Activated T-helper 2 cell treated with anti-CD3 and anti-CD28 coated beads, Interferon-gamma antibody, Interleukin-2, Interleukin-4, amounts not matched to agents 10 μg/mL and 5 μg/mL and 100 μg/mL, durations not matched to agents 14 hours and 24 hours and 36 hours (primary cell): ENCODE measurements at regions not wholly inside any gene's neighbourhood (a gene's known extent, or its start where the extent isn't known, plus 50 kb on each side); places are given as distances from the start of the nearest gene placed in this dataset.

Source experiments
- DNase-seq: peaks from one replicate; pipeline ENCODE4 v3.0.0; 2021; ENCODE audit warnings: low spot score
- H3K27ac Mint-ChIP-seq: one replicate; pipeline ENCODE4 v1.8.0; 2021; ENCODE audit warnings: mixed read lengths
- H3K27me3 Mint-ChIP-seq: one replicate; pipeline ENCODE4 v1.8.0; 2021; ENCODE audit warnings: low read depth, mixed read lengths
- H3K36me3 Mint-ChIP-seq: one replicate; pipeline ENCODE4 v1.8.0; 2021; ENCODE audit warnings: low read depth, mixed read lengths
- H3K4me1 Mint-ChIP-seq: one replicate; pipeline ENCODE4 v1.8.0; 2021; ENCODE audit warnings: low read depth, mixed read lengths
- H3K4me3 Mint-ChIP-seq: one replicate; pipeline ENCODE4 v1.8.0; 2021; ENCODE audit warnings: low read depth, mild to moderate bottlenecking, moderate library complexity, mixed read lengths
- H3K9me3 Mint-ChIP-seq: one replicate; pipeline ENCODE4 v1.8.0; 2021; ENCODE audit warnings: mixed read lengths
- intact Hi-C: fragments of 100-400 bp; cut with micrococcal nuclease; formaldehyde crosslinking; loops from one replicate; pipeline ENCODE4 v1.15.1; 2023

DNA sequence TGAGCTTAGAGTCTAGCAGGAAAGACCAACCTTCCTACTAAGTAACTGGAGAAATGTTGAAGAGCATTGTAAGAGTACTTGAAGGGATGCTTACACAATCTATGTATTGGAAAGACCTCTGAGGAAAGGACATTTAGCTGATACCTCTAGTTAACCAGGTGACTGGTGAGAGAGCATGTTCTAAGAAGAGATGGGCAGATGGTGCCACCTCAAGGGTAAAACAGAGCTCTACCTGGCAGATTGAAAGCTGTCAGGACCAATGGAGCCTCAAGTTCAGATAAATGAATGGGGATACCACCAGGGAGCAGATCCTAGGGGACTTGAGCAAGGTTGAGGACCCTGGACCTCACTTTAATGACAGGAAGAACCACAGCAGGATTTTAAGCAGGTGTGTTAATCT lies 196.4 kb downstream of the QDPR start:
- no peaks in the 10 kb centered on the region for H3K4me1 Mint-ChIP-seq
- no peak overlapping the region for H3K4me3 Mint-ChIP-seq
- no peak for DNase-seq
- H3K9me3 Mint-ChIP-seq: no peaks in the 10 kb centered on the region
- intact Hi-C loops: no loop called here
- H3K27me3 Mint-ChIP-seq: peaks cover 10% of the 10 kb centered on the region
- H3K36me3 Mint-ChIP-seq: no peaks in the 10 kb centered on the region
- no peak overlapping the region for H3K27ac Mint-ChIP-seq

DNA sequence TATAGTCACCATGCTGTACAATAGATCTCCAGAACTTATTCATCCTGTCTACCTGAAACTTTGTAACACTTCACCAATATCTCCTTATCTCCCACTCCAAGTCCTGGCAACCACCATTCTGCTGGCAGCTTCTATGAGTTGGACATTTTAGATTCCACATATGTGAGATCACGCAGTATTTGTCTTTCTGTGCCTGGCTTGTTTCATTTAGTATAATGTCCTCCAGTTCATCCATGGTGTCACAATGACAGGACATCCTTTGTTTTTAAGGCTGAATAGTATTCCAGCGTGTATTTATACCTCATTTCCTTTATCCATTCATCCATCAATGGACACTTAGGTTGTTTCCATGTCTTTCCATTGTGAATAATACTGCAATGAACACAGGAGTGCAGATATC lies 198.7 kb downstream of the QDPR start:
- intact Hi-C loops: no loop called here
- no peaks in the 10 kb centered on the region for H3K36me3 Mint-ChIP-seq
- no peaks in the 10 kb centered on the region for H3K9me3 Mint-ChIP-seq
- no peaks in the 10 kb centered on the region for H3K4me1 Mint-ChIP-seq
- no peak overlapping the region for H3K27ac Mint-ChIP-seq
- no peak for DNase-seq
- H3K27me3 Mint-ChIP-seq: peaks cover 18% of the 10 kb centered on the region
- no peak overlapping the region for H3K4me3 Mint-ChIP-seq

DNA sequence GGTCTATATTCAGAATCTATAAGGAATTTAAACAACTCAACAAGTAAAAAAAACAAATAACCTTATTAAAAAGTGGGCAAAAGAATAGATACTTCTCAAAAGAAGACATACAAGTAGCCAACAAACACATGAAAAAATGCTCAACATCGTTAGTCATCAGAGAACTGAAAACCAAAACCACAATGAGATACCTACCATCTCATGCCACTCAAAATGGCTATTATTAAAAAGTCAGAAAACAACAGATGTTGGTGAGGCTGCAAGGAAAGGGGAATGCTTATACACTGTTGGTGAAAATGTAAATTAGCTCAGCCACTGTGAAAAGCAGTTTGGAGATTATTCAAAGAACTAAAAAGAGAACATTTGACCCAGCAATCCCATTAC lies 201.6 kb downstream of the QDPR start:
- Mint-ChIP-seq H3K9me3 (no peaks in the 10 kb centered on the region), H3K27ac (no peak overlapping the region), H3K4me1 (no peaks in the 10 kb centered on the region), H3K36me3 (no peaks in the 10 kb centered on the region), H3K27me3 (peaks cover 17% of the 10 kb centered on the region), H3K4me3 (no peak overlapping the region)
- intact Hi-C loops: no loop called here
- DNase-seq: no peak

GRCh38 chr4:17309567-17310268 lies 202.2 kb downstream of the QDPR start:
- intact Hi-C loops: no loop called here
- Mint-ChIP-seq H3K4me1 (no peaks in the 10 kb centered on the region), H3K36me3 (no peaks in the 10 kb centered on the region), H3K4me3 (no peak overlapping the region), H3K9me3 (no peaks in the 10 kb centered on the region), H3K27ac (no peak overlapping the region), H3K27me3 (peaks cover 17% of the 10 kb centered on the region)
- DNase-seq: no peak

DNA sequence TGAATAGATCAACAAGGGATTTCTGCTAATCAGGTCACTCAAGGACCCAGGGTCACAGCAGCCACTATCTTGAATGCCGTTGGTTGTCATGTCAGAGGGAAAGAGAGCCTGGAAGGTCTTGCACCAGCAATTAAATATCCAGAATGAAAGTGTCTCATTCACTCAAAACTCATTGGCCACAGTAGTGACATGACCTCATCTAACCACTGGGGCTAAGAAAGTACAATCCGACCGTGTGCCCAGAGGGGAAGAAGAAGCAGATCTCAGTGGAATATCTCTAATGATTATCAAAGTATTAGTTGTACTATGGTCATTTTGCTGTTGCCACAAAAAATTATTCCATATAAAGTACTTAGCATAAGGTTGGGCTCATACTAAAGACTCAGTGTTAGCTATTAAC lies 210.0 kb downstream of the QDPR start:
- H3K9me3 Mint-ChIP-seq: no peaks in the 10 kb centered on the region
- H3K27ac Mint-ChIP-seq: no peak overlapping the region
- H3K4me3 Mint-ChIP-seq: no peak overlapping the region
- DNase-seq: no peak
- no peaks in the 10 kb centered on the region for H3K36me3 Mint-ChIP-seq
- intact Hi-C loops: no loop called here
- no peaks in the 10 kb centered on the region for H3K4me1 Mint-ChIP-seq
- peaks cover 4% of the 10 kb centered on the region for H3K27me3 Mint-ChIP-seq

- H3K4me3 Mint-ChIP-seq: no peak overlapping the region
These were observed 210.6 kb downstream of the QDPR start for GRCh38 chr4:17301266-17301665.

GRCh38 chr4:17296921-17297890 lies 214.7 kb downstream of the QDPR start:
- Mint-ChIP-seq H3K9me3 (no peaks in the 10 kb centered on the region), H3K4me3 (no peak overlapping the region), H3K36me3 (no peaks in the 10 kb centered on the region), H3K4me1 (no peaks in the 10 kb centered on the region), H3K27me3 (peaks cover 4% of the 10 kb centered on the region), H3K27ac (no peak overlapping the region)
- intact Hi-C loops: no loop called here
- no peak for DNase-seq

More at GRCh38 chr4:17301266-17301665, 210.6 kb downstream of the QDPR start:
- peaks cover 4% of the 10 kb centered on the region for H3K27me3 Mint-ChIP-seq
- no peaks in the 10 kb centered on the region for H3K4me1 Mint-ChIP-seq
- no peak overlapping the region for H3K27ac Mint-ChIP-seq
- no peaks in the 10 kb centered on the region for H3K9me3 Mint-ChIP-seq
- DNase-seq: no peak
- intact Hi-C loops: no loop called here
- no peaks in the 10 kb centered on the region for H3K36me3 Mint-ChIP-seq

GRCh38 chr4:17293901-17294300 lies 218.0 kb downstream of the QDPR start:
- intact Hi-C loops: no loop called here
- H3K9me3 Mint-ChIP-seq: no peaks in the 10 kb centered on the region
- peaks cover 2% of the 10 kb centered on the region for H3K27me3 Mint-ChIP-seq
- H3K4me3 Mint-ChIP-seq: no peak overlapping the region
- H3K36me3 Mint-ChIP-seq: no peaks in the 10 kb centered on the region
- DNase-seq: no peak
- H3K27ac Mint-ChIP-seq: no peak overlapping the region
- H3K4me1 Mint-ChIP-seq: no peaks in the 10 kb centered on the region

DNA sequence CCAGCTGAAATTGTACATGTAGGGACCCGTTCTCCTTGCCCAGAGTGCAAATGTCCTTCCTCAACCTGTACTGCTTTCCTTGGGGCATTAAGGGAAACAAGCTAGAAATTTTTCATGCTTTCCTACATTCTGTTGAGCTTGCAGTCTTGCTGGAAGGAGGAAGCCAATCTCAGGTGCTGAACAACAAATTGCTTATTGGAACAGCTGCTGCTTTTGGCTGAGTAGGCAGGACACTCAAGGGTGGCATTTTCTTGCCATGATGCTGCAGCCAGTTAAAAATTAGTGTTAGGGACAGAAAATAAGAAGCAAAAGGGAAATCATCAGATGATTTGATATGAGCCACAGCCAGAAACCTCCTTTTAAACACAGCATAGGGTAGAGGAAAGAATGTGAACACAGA lies 223.7 kb downstream of the QDPR start:
- Mint-ChIP-seq H3K27me3 (peaks cover under 1% of the 10 kb centered on the region), H3K36me3 (no peaks in the 10 kb centered on the region), H3K9me3 (no peaks in the 10 kb centered on the region), H3K27ac (no peak overlapping the region), H3K4me3 (no peak overlapping the region), H3K4me1 (no peaks in the 10 kb centered on the region)
- no peak for DNase-seq
- intact Hi-C loops: no loop called here

- Mint-ChIP-seq H3K27ac (no peak overlapping the region), H3K27me3 (no peaks in the 10 kb centered on the region), H3K4me1 (no peaks in the 10 kb centered on the region), H3K36me3 (no peaks in the 10 kb centered on the region), H3K9me3 (no peaks in the 10 kb centered on the region), H3K4me3 (no peak overlapping the region)
- intact Hi-C loops: no loop called here
- DNase-seq: no peak
These were observed 225.0 kb downstream of the QDPR start for GRCh38 chr4:17286752-17287460.

GRCh38 chr4:17285747-17286146 lies 226.1 kb downstream of the QDPR start:
- Mint-ChIP-seq H3K4me3 (no peak overlapping the region), H3K27me3 (no peaks in the 10 kb centered on the region)
- intact Hi-C loops: no loop called here

GRCh38 chr4:17284323-17285175 lies 227.3 kb downstream of the QDPR start:
- Mint-ChIP-seq H3K36me3 (no peaks in the 10 kb centered on the region), H3K27me3 (no peaks in the 10 kb centered on the region), H3K4me1 (no peaks in the 10 kb centered on the region), H3K27ac (no peak overlapping the region), H3K9me3 (no peaks in the 10 kb centered on the region), H3K4me3 (no peak overlapping the region)
- intact Hi-C loops: no loop called here
- DNase-seq: no peak

More at GRCh38 chr4:17285747-17286146, 226.1 kb downstream of the QDPR start:
- DNase-seq: no peak
- Mint-ChIP-seq H3K4me1 (no peaks in the 10 kb centered on the region), H3K36me3 (no peaks in the 10 kb centered on the region), H3K9me3 (no peaks in the 10 kb centered on the region), H3K27ac (no peak overlapping the region)
